HepG2 (cell line): ENCODE measurements at regions not wholly inside any gene's neighbourhood (a gene's known extent, or its start where the extent isn't known, plus 50 kb on each side); places are given as distances from the start of the nearest gene placed in this dataset.

ENCODE experiments used
- ATAC-seq: fragments of 200-7000 bp; cut with Tn5 transposase; 3 replicates; pipeline ENCODE4 v1.9.1; 2020; ENCODE audit warnings: mild to moderate bottlenecking, moderate library complexity
- BruUV-seq: library from RNA; stranded (reverse); fragments of 400-500 nt; replicated peaks from 2 replicates; lab custom pipeline; 2021; lab: Mats Ljungman, UMichigan
- CTCF ChIA-PET: fragments of 300-600 bp; formaldehyde crosslinking; extraction: SDS; loops from one replicate; lab custom pipeline; 2021; ENCODE audit warnings: low total read pairs, inconsistent platforms, low intra/inter-chr PET ratio; lab: Yijun Ruan, JAX
- POLR2A ChIA-PET: fragments of 350-600 bp; sonication (Branson Sonifier 250); formaldehyde crosslinking; loops from one replicate; lab custom pipeline; 2020; ENCODE audit warnings: antibody characterized with exemption, inconsistent platforms; lab: Yijun Ruan, JAX
- DNase-seq: peaks from one replicate; pipeline ENCODE4 v3.0.0-alpha.2; 2015; ENCODE audit warnings: low spot score
- FAIRE-seq: peaks from 3 replicates; lab custom pipeline; 2011; peaks lifted over from hg19 to GRCh38; lab: Jason Lieb, UNC
- H2AFZ ChIP-seq: one replicate; pipeline ENCODE4 v1.6.1; 2011; ENCODE audit warnings: low read length, inconsistent platforms
- H3K27ac ChIP-seq: fragments of 300-600 bp; 3 replicates; pipeline ENCODE4 v1.8.0; 2011; ENCODE audit warnings: mixed run types, mild to moderate bottlenecking, mixed read lengths, low read length, inconsistent platforms; ENCODE audit not compliant: insufficient read depth; ENCODE audit errors: extremely low read length
- H3K27me3 ChIP-seq, 2 experiments: fragments of 200-600 bp in 1 of 2; 2 replicates in 1 of 2; 3 replicates in 1 of 2; pipeline versions ENCODE4 v1.6.0 to v1.8.0; 2011; ENCODE audit warnings: low read length in 2 of 2, mild to moderate bottlenecking in 2 of 2, moderate library complexity in 2 of 2, inconsistent platforms in 1 of 2; ENCODE audit not compliant: insufficient read depth in 2 of 2, control insufficient read depth in 1 of 2
- H3K36me3 ChIP-seq, 2 experiments: fragments of 200-600 bp in 1 of 2; replicated peaks in 1 of 2; 2 replicates in 1 of 2; 3 replicates in 1 of 2; pipeline versions ENCODE4 v1.5.1 to v1.8.0; 2011; ENCODE audit warnings: low read length in 2 of 2, inconsistent platforms in 1 of 2; ENCODE audit not compliant: insufficient read depth in 2 of 2, control insufficient read depth in 1 of 2
- H3K4me1 ChIP-seq: 2 replicates; pipeline ENCODE4 v1.5.1; 2012; ENCODE audit warnings: low read length, inconsistent platforms; ENCODE audit not compliant: insufficient read depth
- H3K4me2 ChIP-seq: 2 replicates; pipeline ENCODE4 v1.6.0; 2011; ENCODE audit warnings: low read depth, low read length, inconsistent platforms
- H3K4me3 ChIP-seq, 3 experiments: fragments of 200-600 bp in 1 of 3; sonication (generic), shearing (Covaris generic) in 1 of 3; replicated peaks in 1 of 3; 2 replicates each; pipeline ENCODE4 v1.5.1; 2011 to 2016; ENCODE audit warnings: low read length in 3 of 3, inconsistent platforms in 2 of 3, low read depth in 2 of 3, mild to moderate bottlenecking in 2 of 3, control low read depth in 1 of 3, mixed read lengths in 1 of 3; ENCODE audit not compliant: insufficient read depth in 1 of 3
- H3K79me2 ChIP-seq: one replicate; pipeline ENCODE4 v1.6.1; 2011; ENCODE audit warnings: low read length, inconsistent platforms; ENCODE audit not compliant: insufficient read depth
- H3K9ac ChIP-seq: 2 replicates; pipeline ENCODE4 v1.6.0; 2011; ENCODE audit warnings: mild to moderate bottlenecking, low read depth, low read length, inconsistent platforms; ENCODE audit not compliant: insufficient read depth
- H3K9me3 ChIP-seq: 2 replicates; pipeline ENCODE4 v1.5.1; 2012; ENCODE audit warnings: mild to moderate bottlenecking, low read length
- H4K20me1 ChIP-seq: 2 replicates; pipeline ENCODE4 v1.6.0; 2011; ENCODE audit warnings: inconsistent platforms, mild to moderate bottlenecking, low read length, moderate library complexity; ENCODE audit not compliant: insufficient read depth
- CEBPG ChIP-seq: IDR thresholded peaks from 2 replicates; pipeline ENCODE4 v1.6.1; 2016
- DPF2 ChIP-seq: sonication (generic); formaldehyde crosslinking; IDR thresholded peaks from 2 replicates; pipeline ENCODE4 v1.4.0; 2020; ENCODE audit warnings: mild to moderate bottlenecking, low read depth, missing genetic modification reagents, borderline replicate concordance
- KLF6 ChIP-seq: IDR thresholded peaks from 2 replicates; pipeline ENCODE4 v1.8.0; 2016; ENCODE audit warnings: missing biosample characterization, missing genetic modification reagents
- MBD4 ChIP-seq: IDR thresholded peaks from 2 replicates; pipeline ENCODE4 v1.6.1; 2012; ENCODE audit warnings: low read length, inconsistent platforms, borderline replicate concordance
- MBNL3 ChIP-seq: fragments of 250-450 bp; sonication (Bioruptor Pico); conservative IDR thresholded peaks from 2 replicates; pipeline ENCODE4 v1.8.0; 2022; ENCODE audit warnings: mild to moderate bottlenecking, inconsistent platforms
- MTA1 ChIP-seq: sonication (generic); formaldehyde crosslinking; IDR thresholded peaks from 2 replicates; pipeline ENCODE4 v1.4.0; 2020; ENCODE audit warnings: missing genetic modification reagents, mild to moderate bottlenecking, borderline replicate concordance
- NFYC ChIP-seq: IDR thresholded peaks from 2 replicates; pipeline ENCODE4 v1.6.1; 2016; ENCODE audit warnings: missing genetic modification reagents, missing compliant biosample characterization
- NONO ChIP-seq, 2 experiments: fragments of 450-650 bp in 1 of 2; sonication (generic) in 1 of 2; formaldehyde crosslinking in 1 of 2; IDR thresholded peaks in 1 of 2; conservative IDR thresholded peaks in 1 of 2; 2 replicates each; pipeline versions ENCODE4 v1.6.1 to v1.8.0; 2017 to 2022; ENCODE audit warnings: mild to moderate bottlenecking in 1 of 2, missing genetic modification reagents in 1 of 2, moderate library complexity in 1 of 2
- PLRG1 ChIP-seq: fragments of 450-650 bp; conservative IDR thresholded peaks from 2 replicates; pipeline ENCODE4 v1.6.1; 2016
- RELA ChIP-seq: sonication (generic); formaldehyde crosslinking; IDR thresholded peaks from 2 replicates; pipeline ENCODE4 v1.4.0; 2020; ENCODE audit warnings: missing genetic modification reagents
- SPEN ChIP-seq: sonication (generic); formaldehyde crosslinking; IDR thresholded peaks from 2 replicates; pipeline ENCODE4 v1.5.1; 2020; ENCODE audit warnings: low read depth, mild to moderate bottlenecking, missing genetic modification reagents
- TOPORS ChIP-seq: sonication (generic); formaldehyde crosslinking; IDR thresholded peaks from 2 replicates; pipeline ENCODE4 v1.8.0; 2023; ENCODE audit warnings: mild to moderate bottlenecking, missing genetic modification reagents
- ZNF530 ChIP-seq: sonication (generic); formaldehyde crosslinking; IDR thresholded peaks from 2 replicates; pipeline ENCODE4 v1.5.0; 2020; ENCODE audit warnings: low read depth, mild to moderate bottlenecking, missing genetic modification reagents
- ZNF546 ChIP-seq: sonication (generic); formaldehyde crosslinking; conservative IDR thresholded peaks from 2 replicates; pipeline ENCODE4 v1.8.1; 2023; ENCODE audit warnings: mild to moderate bottlenecking, missing genetic modification reagents
- WGBS: methylation state at CpG from one replicate; pipeline ENCODE4 v1.1.6; 2017; ENCODE audit warnings: low lambda C conversion rate; 5-methylcytosine and 5-hydroxymethylcytosine counted together
- in situ Hi-C: cut with HindIII; loops from 2 replicates; pipeline ENCODE4 v1.10.0; 2017; ENCODE audit warnings: low pct_unique_long_range_greater_than_20kb; ENCODE audit not compliant: extremely low pct_ligation_motif_present
- intact Hi-C: fragments of 100-400 bp; cut with micrococcal nuclease; formaldehyde crosslinking; loops from one replicate; pipeline ENCODE4 v1.10.0; 2022; ENCODE audit not compliant: unreplicated experiment
- TF ChIP-seq, protein P1 (sequence below): sonication (generic); formaldehyde crosslinking; IDR thresholded peaks from 2 replicates; pipeline ENCODE4 v1.5.0; 2020; ENCODE audit warnings: missing genetic modification reagents
- TF ChIP-seq, protein P2 (sequence below): sonication (generic); formaldehyde crosslinking; conservative IDR thresholded peaks from 2 replicates; pipeline ENCODE4 v1.8.0; 2022; ENCODE audit warnings: missing genetic modification reagents
- TF ChIP-seq, protein P3 (sequence below): IDR thresholded peaks from 2 replicates; pipeline ENCODE4 v1.6.1; 2016; ENCODE audit warnings: mild to moderate bottlenecking

DNA sequence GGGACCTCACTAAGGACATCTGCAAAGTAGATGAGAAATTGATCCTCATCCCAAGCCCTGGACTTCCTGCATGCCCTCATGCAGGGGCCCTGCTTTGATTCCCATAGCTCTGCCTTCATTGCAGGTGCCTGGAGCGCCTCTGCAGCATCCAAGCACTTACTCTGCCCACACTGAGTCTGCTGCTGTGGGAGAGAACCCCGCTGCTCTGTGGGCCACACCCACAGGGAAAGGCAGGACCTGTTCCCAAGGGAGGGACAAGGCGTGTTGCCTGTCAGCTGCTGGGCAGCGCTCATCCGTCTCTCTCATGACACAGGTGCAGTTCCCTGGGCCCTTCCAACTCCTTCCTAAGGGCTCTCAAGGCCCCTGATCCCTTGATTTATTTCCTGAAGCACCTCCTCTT is 266.8 kb upstream of the SMIM21 start:
- Histone ChIP-seq H3K27ac (no peak overlapping the region), H4K20me1 (no peaks in the 10 kb centered on the region), H3K79me2 (no peaks in the 10 kb centered on the region)
- no TSS peak for BruUV-seq
- WGBS: no CpG with 5 or more reads among the region's 5 CpGs
- DNase-seq (no peak), FAIRE-seq (no peak), ATAC-seq (no peak)
- CTCF ChIA-PET: no interaction called here
- intact Hi-C loops: no loop called here
- TF ChIP-seq SPEN (CRISPR knock-in tag): no peak
- TF ChIP-seq, protein P1, sequence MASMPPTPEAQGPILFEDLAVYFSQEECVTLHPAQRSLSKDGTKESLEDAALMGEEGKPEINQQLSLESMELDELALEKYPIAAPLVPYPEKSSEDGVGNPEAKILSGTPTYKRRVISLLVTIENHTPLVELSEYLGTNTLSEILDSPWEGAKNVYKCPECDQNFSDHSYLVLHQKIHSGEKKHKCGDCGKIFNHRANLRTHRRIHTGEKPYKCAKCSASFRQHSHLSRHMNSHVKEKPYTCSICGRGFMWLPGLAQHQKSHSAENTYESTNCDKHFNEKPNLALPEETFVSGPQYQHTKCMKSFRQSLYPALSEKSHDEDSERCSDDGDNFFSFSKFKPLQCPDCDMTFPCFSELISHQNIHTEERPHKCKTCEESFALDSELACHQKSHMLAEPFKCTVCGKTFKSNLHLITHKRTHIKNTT (CRISPR knock-in tag): no peak
- TF ChIP-seq MBNL3 (CRISPR knock-in tag): no peak
- TF ChIP-seq PLRG1: no peak
- no peak for TF ChIP-seq ZNF546
- no peak for TF ChIP-seq DPF2 (CRISPR knock-in tag)
- no peak for TF ChIP-seq RELA (CRISPR knock-in tag)
- TF ChIP-seq MBD4: no peak
- TF ChIP-seq NFYC: no peak
- TF ChIP-seq, protein P2, sequence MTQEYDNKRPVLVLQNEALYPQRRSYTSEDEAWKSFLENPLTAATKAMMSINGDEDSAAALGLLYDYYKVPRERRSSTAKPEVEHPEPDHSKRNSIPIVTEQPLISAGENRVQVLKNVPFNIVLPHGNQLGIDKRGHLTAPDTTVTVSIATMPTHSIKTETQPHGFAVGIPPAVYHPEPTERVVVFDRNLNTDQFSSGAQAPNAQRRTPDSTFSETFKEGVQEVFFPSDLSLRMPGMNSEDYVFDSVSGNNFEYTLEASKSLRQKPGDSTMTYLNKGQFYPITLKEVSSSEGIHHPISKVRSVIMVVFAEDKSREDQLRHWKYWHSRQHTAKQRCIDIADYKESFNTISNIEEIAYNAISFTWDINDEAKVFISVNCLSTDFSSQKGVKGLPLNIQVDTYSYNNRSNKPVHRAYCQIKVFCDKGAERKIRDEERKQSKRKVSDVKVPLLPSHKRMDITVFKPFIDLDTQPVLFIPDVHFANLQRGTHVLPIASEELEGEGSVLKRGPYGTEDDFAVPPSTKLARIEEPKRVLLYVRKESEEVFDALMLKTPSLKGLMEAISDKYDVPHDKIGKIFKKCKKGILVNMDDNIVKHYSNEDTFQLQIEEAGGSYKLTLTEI (CRISPR knock-in tag): no peak
- no peak for TF ChIP-seq CEBPG (CRISPR knock-in tag)
- TF ChIP-seq, protein P3, sequence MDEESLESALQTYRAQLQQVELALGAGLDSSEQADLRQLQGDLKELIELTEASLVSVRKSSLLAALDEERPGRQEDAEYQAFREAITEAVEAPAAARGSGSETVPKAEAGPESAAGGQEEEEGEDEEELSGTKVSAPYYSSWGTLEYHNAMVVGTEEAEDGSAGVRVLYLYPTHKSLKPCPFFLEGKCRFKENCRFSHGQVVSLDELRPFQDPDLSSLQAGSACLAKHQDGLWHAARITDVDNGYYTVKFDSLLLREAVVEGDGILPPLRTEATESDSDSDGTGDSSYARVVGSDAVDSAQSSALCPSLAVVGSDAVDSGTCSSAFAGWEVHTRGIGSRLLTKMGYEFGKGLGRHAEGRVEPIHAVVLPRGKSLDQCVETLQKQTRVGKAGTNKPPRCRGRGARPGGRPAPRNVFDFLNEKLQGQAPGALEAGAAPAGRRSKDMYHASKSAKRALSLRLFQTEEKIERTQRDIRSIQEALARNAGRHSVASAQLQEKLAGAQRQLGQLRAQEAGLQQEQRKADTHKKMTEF: no peak
- no peak for TF ChIP-seq MTA1 (CRISPR knock-in tag)
- TF ChIP-seq NONO (IDR thresholded peaks at IDR 0.05): no peak
- TF ChIP-seq NONO (CRISPR knock-in tag; conservative IDR thresholded peaks at IDR 0.05): no peak
- TF ChIP-seq KLF6 (CRISPR knock-in tag): no peak
- TF ChIP-seq ZNF530 (CRISPR knock-in tag): no peak
- no peak for TF ChIP-seq TOPORS (CRISPR knock-in tag)
- TF ChIP-seq, all 625 proteins: peak for 0
- in situ Hi-C loops: no loop called here
- Histone ChIP-seq H3K9ac (no peak overlapping the region), H3K36me3 (no peaks in the 10 kb centered on the region), H3K4me1 (no peaks in the 10 kb centered on the region), H3K4me3 (no peak overlapping the region), H3K27me3 (peaks cover 1 to 2% of the 10 kb centered on the region in 2 experiments; a peak in 1 of 5 replicates), H3K4me2 (no peak overlapping the region), H3K9me3 (no peaks in the 10 kb centered on the region), H2AFZ (no peak overlapping the region)
- POLR2A ChIA-PET: no interaction called here
